GM21526 (cell line): ENCODE measurements at regions not wholly inside any gene's neighbourhood (a gene's known extent, or its start where the extent isn't known, plus 50 kb on each side); places are given as distances from the start of the nearest gene placed in this dataset.

Experiments used
- ATAC-seq: cut with Tn5 transposase; IDR thresholded peaks from one replicate; pipeline ENCODE4 v1.9.1; 2021; ENCODE audit warnings: moderate library complexity; ENCODE audit not compliant: unreplicated experiment, low FRiP score

- no peak for ATAC-seq
Observed at GRCh38 chr12:87796961-87797516, 232.2 kb downstream of the C12orf50 start.

- no peak for ATAC-seq
Observed at GRCh38 chr12:87795555-87795954, 233.6 kb downstream of the C12orf50 start.

GRCh38 chr12:87794854-87795253, 234.3 kb downstream of the C12orf50 start:
- no peak for ATAC-seq

DNA sequence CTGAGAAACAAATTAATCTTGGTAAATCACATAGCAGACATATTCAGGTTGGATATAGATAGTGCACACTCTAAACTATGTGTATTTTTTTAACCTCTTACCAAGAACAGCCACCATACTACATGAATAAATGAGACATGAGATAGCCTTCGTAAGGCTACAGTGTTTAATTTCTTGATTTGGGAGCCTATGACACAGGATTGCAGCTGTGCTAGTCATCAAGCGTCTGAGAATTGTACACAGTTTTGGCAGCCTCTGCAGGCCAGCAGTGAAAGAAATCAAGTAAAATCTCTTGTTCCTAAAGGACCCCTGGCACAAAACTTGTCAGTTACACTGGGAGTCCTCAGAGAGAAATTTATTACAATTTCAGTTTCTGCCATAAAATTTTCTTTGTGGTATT, 236.1 kb downstream of the C12orf50 start:
- ATAC-seq: no peak

DNA sequence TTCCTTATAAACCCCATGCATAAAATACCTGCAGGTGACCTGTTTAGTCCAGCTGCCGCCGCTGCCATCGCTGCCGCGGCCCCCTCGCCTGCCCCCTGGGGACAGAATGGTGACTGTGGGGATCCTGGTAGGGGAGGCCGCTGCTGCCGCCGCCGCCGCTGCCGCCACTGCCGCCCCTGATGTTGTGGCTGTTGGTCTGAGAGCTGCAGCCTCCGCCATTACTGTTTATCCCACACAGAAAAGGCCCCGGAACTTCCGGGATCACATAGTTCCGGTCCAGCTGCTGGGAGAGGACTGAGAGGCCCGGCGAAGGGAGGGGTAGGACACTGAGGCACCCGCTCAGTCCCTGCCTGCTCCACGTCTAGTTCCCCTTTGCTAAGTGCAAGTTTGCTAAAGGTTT, 244.9 kb downstream of the C12orf50 start:
- no peak for ATAC-seq

DNA sequence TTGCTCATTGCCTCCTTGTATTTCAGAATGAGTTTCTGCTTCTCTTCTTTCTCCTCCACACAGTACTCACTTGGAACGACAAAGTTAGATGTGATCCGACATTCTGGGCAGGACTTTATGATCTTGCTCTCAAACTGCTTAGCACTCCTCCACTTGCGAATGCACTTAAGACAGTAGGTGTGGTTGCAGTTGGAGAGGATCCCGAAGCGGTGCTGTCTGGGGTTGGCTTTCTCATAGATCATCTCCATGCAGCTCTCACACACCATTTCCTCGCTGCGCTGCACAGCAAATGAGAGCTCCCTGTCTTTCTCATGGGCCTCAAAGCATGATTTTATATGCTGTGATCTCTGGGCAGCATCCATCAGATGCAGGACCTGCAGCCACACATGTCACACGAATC, 245.7 kb downstream of the C12orf50 start:
- ATAC-seq: no peak

- no peak for ATAC-seq
Observed at GRCh38 chr12:87782838-87783237, 246.4 kb downstream of the C12orf50 start.

DNA sequence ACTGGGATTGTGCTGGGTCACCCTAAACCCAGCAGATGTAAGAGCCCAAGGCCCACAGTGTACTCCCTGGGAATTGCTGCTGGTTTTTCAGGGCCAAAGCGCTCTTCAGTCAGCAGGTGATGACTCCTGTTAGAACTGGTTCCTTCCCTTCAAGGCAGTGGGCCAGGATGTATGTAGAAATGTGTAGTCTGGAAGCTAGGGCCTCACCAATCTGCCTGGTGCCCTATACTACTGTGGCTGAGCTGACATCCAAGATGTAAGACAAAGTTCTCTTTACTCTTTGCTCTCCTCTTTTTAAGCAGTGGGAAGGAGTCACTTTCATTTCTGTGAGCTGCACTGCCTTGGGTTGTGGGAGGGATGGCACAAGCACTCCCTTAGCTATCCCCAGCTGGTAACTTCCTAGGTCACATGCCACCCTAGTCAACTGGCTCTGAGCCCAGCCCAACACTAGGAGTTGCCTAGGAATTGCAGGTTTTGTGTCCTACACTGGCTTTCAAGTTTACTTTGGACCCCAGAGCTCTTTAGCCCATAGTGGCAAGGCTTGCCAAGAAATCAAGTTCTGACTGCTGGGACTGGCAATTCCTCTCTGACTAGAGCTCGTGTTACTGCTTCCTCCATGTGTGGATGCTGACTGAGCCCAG, 249.2 kb downstream of the C12orf50 start:
- ATAC-seq: no peak

DNA sequence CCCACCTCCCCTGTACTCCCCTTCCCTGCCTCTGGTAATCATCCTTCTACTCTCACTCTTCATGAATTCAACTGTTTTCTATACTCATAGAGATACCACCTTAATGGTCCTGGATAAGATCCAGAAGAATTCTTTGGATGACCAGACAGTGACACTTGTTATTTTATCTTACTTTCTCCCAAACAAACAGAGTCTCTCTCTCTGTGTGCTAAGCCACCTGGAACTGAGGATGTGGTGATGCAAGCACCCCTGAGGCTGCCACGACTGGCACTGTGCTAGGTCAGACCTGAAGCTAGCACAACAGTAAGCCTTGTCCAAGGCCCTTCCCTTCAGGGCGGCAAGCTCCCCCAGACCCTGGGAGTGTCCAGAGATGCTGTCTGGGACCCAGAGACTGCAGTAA, 250.2 kb downstream of the C12orf50 start:
- no peak for ATAC-seq

GRCh38 chr12:87778065-87778464, 251.1 kb downstream of the C12orf50 start:
- ATAC-seq: no peak

- ATAC-seq: no peak
Observed at GRCh38 chr12:87775784-87776183, 253.4 kb downstream of the C12orf50 start.

GRCh38 chr12:87775051-87775450, 254.2 kb downstream of the C12orf50 start:
- no peak for ATAC-seq

- ATAC-seq: no peak
Observed at GRCh38 chr12:87772401-87772800, 256.8 kb downstream of the C12orf50 start.

DNA sequence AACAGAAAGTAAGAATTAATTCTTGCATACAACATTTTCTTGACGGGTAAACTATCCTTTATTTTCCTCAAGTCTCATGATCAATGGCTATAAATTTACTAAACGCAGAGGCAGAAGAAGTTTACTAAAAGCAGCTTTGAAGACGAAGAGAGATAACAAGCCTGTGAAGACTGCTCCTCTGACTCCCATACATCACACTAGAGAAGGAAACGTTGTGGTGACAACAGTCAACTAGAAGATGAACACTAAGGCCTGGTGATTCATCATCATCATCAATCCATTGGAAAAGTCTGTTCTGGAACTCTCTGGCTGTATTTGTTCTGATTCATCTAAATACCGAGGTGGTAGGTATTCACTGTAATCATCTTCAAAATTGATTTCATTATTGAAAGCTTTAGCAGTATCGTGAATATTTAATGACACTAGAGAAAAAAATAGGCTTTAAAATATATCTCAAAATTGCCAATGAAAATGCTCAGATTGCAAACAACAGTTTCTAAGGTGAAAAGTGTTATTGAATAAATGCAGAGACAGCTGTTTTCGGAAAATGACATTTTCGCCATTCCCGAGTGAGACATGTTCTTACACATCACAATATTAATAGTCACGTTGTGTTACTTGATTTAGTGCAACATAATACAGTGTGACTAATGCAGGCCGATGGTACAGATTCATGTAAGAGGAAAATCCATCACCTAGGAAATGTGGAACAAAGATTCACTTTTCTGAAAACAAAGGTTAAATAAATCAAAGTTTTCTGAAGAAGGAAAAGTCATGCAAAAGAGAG, 260.5 kb downstream of the C12orf50 start:
- ATAC-seq: no peak

DNA sequence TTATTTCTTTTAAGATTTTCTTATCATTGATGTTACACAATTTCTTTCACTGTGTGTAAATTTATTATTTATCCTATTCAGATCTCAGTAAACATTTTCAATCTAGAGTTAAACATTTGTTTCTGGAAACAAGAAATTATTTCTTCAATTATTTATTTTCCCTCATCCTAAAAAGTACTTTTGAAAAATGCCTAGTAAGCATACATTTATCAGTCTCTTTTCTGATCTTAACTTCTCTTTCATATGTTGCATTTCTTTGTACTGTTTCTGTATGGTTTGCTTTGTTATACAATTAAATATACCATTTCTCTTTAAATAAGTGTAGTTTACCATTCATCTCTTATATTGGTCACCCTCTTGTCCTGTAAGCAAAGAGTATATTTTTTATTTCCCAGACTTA, 263.2 kb downstream of the C12orf50 start:
- no peak for ATAC-seq

DNA sequence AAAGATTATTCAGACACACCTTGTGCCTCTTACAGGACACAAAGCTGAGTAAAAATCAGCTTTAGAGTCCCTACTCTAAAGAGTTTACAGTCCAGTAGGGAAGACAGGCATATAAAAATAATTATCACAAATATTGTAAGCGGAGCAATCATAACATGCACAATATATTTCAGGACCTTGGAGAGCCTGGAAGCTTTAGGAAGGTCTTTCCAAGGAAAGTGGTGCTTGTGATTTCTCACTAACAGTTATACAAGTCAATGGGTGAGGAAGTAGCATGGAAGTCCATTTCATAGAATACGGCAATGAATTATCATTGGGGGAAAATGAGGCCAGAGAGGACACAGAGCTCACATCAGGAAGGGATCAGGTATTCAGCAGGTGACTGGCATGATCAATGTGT, 268.3 kb downstream of the C12orf50 start:
- ATAC-seq: no peak

- ATAC-seq: no peak
Observed at GRCh38 chr12:87758271-87758670, 270.9 kb downstream of the C12orf50 start.

DNA sequence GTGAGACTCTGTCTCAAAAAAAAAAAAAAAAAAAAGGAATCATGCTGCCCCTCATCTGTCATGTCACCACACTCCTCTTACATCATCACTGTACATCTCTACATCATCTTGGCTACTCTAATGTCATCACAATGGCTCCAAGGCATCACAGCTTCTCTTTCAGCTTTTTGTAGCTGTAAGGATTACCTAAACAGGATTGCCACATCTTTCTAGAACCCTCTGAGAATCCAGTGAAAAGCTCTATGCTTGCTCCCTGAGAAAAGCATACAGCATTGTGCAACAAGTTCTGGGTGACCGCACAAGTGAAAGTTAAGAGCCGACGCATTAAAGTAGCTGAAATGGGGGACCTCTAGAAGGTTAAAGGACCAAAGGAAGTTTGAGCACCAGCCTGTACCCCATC, 272.5 kb downstream of the C12orf50 start:
- ATAC-seq: no peak

GRCh38 chr12:87756111-87756510, 273.1 kb downstream of the C12orf50 start:
- ATAC-seq: no peak

DNA sequence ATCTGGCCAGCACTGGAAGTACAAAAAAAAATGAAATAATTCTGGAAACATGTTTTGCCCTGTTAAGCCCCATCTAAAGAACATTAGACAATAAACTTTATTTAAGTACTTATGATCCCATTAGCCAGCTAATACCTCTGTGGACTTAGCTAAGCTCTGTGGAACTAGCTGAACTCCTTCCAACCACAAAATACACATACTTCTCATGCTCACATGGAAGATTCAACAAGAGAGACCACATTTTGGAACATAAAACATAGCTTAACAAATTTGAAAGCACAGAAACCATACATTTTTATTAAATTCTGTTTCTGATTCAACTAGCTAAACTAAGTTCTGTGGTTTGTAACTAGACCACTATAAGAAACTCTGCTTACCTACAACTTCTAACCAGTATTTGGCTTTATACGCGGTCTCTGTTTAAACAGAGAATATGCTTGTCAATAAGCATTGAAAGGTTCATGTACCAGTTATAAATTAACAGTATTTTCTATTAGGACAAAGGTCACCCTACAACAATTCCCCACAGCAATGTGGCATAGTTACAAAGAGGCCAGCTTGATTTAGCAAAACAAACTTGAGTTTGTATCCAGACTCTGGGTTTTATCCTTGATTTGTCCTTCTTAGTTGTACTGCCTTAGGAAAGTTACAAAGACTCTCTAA, 300.1 kb downstream of the C12orf50 start:
- no peak for ATAC-seq

- no peak for ATAC-seq
Observed at GRCh38 chr12:87720967-87721366, 308.2 kb downstream of the C12orf50 start.
